ENCODE measurements at regions not wholly inside any gene's neighbourhood (a gene's known extent, or its start where the extent isn't known, plus 50 kb on each side); places are given as distances from the start of the nearest gene placed in this dataset.

DNA sequence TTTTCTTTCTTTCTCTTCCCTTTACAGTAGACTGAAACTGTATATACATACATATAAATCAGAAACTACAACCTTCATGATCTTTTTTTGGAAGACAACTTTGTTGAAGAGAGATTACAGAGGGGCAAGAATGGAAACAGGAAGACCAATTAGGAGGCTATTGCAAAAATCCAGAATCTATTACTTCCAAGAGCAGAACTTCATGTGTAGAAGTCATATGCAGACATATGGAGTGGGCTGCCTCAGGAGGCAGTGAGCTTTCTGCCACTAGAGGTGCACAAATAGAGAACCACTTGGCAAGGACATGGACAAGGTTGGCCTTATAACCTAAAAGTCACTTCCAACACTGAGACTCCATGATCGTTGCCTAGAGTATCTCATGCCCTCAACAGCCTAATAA lies 157.8 kb upstream of the NR4A3 start (continued):
- TF ChIP-seq, protein P1, sequence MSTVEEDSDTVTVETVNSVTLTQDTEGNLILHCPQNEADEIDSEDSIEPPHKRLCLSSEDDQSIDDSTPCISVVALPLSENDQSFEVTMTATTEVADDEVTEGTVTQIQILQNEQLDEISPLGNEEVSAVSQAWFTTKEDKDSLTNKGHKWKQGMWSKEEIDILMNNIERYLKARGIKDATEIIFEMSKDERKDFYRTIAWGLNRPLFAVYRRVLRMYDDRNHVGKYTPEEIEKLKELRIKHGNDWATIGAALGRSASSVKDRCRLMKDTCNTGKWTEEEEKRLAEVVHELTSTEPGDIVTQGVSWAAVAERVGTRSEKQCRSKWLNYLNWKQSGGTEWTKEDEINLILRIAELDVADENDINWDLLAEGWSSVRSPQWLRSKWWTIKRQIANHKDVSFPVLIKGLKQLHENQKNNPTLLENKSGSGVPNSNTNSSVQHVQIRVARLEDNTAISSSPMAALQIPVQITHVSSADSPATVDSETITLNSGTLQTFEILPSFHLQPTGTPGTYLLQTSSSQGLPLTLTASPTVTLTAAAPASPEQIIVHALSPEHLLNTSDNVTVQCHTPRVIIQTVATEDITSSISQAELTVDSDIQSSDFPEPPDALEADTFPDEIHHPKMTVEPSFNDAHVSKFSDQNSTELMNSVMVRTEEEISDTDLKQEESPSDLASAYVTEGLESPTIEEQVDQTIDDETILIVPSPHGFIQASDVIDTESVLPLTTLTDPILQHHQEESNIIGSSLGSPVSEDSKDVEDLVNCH (CRISPR knock-in tag; IDR thresholded peaks at IDR 0.05): no peak
- no peak for TF ChIP-seq ZNF775 (CRISPR knock-in tag; IDR thresholded peaks at IDR 0.05; ENCODE audit: borderline replicate concordance)

DNA sequence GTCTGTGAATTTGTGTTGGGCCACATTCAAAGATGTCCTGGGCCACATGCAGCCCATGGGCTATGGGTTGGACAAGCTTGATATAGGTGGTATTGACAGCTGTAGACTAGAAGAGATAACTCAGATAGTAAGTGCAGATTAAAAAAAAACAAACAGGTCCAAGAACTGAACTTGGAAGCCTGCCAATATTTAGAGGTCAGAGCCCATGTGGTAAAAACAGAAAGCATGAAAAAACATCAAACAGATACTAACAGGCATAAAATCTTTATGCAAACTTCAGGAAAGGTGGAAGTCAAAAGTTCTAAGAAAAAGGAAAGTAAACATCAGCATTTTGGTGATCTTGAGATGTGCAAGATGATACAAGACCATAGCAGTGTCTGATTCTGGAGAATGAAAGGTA lies 155.1 kb upstream of the NR4A3 start:
- ATAC-seq (no peak), FAIRE-seq (no peak), DNase-seq (ENCODE audit: low spot score) (no peak)
- intact Hi-C loops (cut with micrococcal nuclease; ENCODE audit: unreplicated experiment) (no loop called here), in situ Hi-C loops (cut with HindIII; ENCODE audit: extremely low pct_ligation_motif_present, low pct_unique_long_range_greater_than_20kb) (no loop called here)
- Histone ChIP-seq H2AFZ (ENCODE audit: low read length) (no peak overlapping the region), H3K4me2 (ENCODE audit: low read depth, low read length) (no peak overlapping the region), H3K4me3 (replicated peaks in 1 of 3; ENCODE audit: insufficient read depth in 1 of 3, low read depth in 2 of 3, low read length in 3 of 3) (no peak overlapping the region), H3K9me3 (ENCODE audit: low read length) (no peaks in the 10 kb centered on the region), H3K9ac (ENCODE audit: insufficient read depth, low read depth, low read length) (no peak overlapping the region), H3K4me1 (ENCODE audit: insufficient read depth, low read length) (peaks cover 6% of the 10 kb centered on the region; the same call in 1 of the 2 replicates), H3K27me3 (ENCODE audit: control insufficient read depth in 1 of 2, insufficient read depth in 2 of 2, low read length in 2 of 2) (no peaks in the 10 kb centered on the region), H3K79me2 (ENCODE audit: insufficient read depth, low read length) (no peaks in the 10 kb centered on the region), H4K20me1 (ENCODE audit: insufficient read depth, low read length) (no peaks in the 10 kb centered on the region), H3K27ac (ENCODE audit: extremely low read length, insufficient read depth, low read length) (no peak overlapping the region), H3K36me3 (replicated peaks in 1 of 2; ENCODE audit: control insufficient read depth in 1 of 2, insufficient read depth in 2 of 2, low read length in 2 of 2) (no peaks in the 10 kb centered on the region)
- ChIA-PET CTCF (ENCODE audit: low intra/inter-chr PET ratio, low total read pairs) (no interaction called here), POLR2A (no interaction called here)
- no TSS peak for BruUV-seq (replicated peaks)
- TF ChIP-seq ZIK1 (CRISPR knock-in tag; IDR thresholded peaks at IDR 0.05; ENCODE audit: borderline replicate concordance, low read depth) (no peak), PHF8 (CRISPR knock-in tag; IDR thresholded peaks at IDR 0.05) (no peak), PHF5A (CRISPR knock-in tag; IDR thresholded peaks at IDR 0.05; ENCODE audit: low read depth, unreplicated experiment) (no peak), NCOA1 (CRISPR knock-in tag; IDR thresholded peaks at IDR 0.05) (no peak), SMARCC2 (IDR thresholded peaks at IDR 0.05) (no peak), DMAP1 (CRISPR knock-in tag; IDR thresholded peaks at IDR 0.05) (no peak), SMAD3 (CRISPR knock-in tag; IDR thresholded peaks at IDR 0.05) (no peak), CREB1 (IDR thresholded peaks at IDR 0.05) (no peak), CREB1 (CRISPR knock-in tag; IDR thresholded peaks at IDR 0.05) (no peak)
- TF ChIP-seq, protein P2, sequence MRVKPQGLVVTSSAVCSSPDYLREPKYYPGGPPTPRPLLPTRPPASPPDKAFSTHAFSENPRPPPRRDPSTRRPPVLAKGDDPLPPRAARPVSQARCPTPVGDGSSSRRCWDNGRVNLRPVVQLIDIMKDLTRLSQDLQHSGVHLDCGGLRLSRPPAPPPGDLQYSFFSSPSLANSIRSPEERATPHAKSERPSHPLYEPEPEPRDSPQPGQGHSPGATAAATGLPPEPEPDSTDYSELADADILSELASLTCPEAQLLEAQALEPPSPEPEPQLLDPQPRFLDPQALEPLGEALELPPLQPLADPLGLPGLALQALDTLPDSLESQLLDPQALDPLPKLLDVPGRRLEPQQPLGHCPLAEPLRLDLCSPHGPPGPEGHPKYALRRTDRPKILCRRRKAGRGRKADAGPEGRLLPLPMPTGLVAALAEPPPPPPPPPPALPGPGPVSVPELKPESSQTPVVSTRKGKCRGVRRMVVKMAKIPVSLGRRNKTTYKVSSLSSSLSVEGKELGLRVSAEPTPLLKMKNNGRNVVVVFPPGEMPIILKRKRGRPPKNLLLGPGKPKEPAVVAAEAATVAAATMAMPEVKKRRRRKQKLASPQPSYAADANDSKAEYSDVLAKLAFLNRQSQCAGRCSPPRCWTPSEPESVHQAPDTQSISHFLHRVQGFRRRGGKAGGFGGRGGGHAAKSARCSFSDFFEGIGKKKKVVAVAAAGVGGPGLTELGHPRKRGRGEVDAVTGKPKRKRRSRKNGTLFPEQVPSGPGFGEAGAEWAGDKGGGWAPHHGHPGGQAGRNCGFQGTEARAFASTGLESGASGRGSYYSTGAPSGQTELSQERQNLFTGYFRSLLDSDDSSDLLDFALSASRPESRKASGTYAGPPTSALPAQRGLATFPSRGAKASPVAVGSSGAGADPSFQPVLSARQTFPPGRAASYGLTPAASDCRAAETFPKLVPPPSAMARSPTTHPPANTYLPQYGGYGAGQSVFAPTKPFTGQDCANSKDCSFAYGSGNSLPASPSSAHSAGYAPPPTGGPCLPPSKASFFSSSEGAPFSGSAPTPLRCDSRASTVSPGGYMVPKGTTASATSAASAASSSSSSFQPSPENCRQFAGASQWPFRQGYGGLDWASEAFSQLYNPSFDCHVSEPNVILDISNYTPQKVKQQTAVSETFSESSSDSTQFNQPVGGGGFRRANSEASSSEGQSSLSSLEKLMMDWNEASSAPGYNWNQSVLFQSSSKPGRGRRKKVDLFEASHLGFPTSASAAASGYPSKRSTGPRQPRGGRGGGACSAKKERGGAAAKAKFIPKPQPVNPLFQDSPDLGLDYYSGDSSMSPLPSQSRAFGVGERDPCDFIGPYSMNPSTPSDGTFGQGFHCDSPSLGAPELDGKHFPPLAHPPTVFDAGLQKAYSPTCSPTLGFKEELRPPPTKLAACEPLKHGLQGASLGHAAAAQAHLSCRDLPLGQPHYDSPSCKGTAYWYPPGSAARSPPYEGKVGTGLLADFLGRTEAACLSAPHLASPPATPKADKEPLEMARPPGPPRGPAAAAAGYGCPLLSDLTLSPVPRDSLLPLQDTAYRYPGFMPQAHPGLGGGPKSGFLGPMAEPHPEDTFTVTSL (CRISPR knock-in tag; IDR thresholded peaks at IDR 0.05; ENCODE audit: borderline replicate concordance): no peak
- TF ChIP-seq, protein P3, sequence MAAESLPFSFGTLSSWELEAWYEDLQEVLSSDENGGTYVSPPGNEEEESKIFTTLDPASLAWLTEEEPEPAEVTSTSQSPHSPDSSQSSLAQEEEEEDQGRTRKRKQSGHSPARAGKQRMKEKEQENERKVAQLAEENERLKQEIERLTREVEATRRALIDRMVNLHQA (CRISPR knock-in tag; IDR thresholded peaks at IDR 0.05): no peak
